CD4-positive, alpha-beta T cell treated with Interferon alpha-2 for 1 hour (primary cell): ENCODE measurements at regions not wholly inside any gene's neighbourhood (a gene's known extent, or its start where the extent isn't known, plus 50 kb on each side); places are given as distances from the start of the nearest gene placed in this dataset.
"Not testable (repeated sequence)": the region's sequence is repeated elsewhere in the genome, so short reads cannot be mapped to it uniquely, and the experiment has no call there.

Experiments
- DNase-seq, 2 donors: peaks; one replicate each; pipeline ENCODE4 v3.0.0-alpha.2; 2020 to 2022

DNA sequence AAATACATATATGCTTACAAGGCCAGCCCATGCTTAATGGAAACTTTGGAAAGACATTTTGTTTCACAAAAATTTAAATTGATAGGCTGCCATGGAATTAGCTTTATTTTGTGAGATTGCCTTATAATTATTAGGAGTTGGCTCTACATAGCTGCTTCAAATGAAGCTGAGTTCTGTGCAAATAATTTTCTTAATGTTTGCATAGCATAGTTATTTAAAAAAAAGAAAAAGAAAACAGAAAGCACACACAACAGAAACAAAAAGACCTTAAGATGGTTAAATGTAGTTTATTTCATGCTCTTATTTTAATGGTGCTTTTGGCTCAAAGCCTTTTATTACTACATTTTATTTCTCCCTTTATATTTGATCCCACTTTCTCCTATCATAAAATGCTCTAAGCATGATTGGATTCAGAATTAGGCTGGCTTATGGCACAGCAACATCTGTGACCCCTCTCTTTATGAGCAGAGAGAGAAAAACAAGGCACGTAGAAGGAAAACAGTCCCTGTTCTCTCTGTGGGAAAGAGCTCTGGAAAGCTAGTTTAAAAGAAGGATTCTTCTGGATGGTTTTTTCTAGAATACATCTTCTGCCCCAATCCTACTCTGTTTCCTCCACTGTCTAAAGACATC is 530.5 kb downstream of the NTRK2 start:
- no peak for DNase-seq

DNA sequence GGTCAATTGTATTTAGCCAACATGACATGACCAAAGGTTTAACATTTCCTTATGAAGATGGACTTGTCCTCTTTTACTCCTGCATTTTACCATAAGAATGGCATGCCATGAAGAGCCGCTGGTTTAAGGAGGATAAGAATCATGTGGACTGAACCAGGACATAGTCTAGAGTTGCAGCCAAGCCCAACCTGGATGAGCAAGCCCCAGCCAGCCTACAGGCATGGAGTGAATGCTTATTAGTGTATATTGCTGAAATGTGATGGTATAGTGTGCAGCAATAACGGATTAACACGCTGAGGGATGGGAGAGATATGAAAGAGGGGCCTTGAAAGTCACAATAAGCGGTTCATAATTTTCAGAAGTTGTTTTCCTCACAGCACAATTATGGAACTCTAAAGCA is 523.2 kb downstream of the NTRK2 start:
- no peak for DNase-seq

DNA sequence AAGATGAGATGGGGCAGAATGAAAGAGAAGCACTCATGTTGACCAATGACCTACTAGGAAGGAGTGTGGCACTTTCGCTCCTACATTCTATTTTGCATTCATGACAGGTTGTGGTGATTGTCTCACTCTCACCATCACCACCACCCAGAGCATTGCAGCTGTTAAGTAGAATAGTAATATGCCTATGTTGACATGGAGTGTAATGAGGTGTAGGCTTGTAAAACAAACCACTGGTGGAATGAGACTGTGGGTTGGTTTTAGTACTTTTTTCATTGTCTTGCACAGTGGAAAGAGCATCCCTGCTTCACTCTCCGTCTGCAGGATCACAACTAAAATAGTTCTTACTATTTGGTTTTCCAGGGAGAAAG is 516.7 kb downstream of the NTRK2 start:
- no peak for DNase-seq

DNA sequence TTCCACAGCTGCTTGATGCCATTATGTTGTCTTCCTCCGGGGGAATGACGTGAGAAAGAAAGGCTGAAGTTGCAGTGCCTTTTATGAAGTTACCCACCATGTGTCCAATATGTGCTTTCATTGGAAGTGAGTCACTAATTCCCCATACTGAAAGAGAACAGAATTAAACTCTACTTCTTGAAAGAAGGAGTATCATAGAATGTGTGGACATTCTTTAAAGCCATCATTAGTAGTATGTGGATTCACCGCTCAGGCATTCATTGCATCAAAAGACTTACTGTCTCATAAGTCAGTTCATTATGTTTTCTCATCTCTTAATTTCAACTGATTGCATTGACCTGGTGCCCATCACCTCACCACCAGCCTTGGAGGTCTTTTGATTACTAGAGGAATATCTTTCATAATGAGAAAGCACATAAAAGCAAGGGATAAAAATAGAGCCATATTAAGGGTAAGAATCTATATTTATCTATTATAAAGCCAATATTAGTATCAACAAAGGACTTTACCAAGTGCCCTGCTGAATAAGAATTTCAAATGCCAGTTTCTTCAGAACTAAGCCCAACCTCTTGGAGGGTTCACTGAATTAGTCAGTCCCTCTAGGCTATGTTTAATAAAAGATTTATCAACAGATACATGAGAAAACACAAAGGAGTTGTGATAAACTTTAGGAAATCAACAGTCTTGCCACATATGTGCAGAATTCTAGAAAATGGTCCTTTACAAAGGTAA is 516.1 kb downstream of the NTRK2 start:
- DNase-seq: no peak

DNA sequence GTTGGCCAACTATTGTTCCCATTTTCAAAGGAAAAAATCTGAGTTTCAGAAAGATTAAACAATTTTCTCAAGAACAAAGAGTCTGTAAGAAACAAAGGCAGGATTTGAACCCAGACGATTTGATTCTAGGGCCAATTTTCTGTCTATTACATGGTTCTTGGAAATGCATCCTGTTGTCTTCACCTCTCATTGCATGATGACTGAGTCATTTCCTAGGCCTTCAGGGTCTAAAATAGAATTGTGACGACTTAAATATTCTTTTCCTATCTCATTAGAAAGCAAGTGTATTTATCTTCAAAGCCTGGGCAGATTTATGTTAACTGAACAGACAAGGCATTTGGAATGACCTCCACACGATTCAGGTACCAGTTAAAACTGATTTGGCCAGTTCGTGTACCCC is 512.9 kb downstream of the NTRK2 start:
- DNase-seq: no peak

DNA sequence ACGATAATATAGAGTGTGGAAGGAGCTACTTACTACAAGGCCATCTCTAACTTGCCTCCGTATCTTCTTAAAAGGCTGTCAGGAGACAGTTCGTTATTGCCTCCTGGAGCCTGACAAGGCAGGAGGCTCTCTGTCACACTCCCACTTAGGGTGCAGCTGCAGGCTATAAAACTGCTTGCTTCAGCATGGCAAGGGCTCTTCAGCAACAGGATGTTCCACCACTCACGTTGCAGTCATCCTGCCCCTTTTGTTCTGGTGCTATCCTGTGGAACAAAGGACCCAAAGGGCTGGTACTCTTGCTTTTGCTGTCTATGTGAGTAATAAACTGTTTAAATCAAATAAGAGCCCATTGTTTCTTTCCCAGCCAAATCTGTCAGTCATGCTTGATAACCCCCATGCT is 508.9 kb downstream of the NTRK2 start:
- DNase-seq: no peak

DNA sequence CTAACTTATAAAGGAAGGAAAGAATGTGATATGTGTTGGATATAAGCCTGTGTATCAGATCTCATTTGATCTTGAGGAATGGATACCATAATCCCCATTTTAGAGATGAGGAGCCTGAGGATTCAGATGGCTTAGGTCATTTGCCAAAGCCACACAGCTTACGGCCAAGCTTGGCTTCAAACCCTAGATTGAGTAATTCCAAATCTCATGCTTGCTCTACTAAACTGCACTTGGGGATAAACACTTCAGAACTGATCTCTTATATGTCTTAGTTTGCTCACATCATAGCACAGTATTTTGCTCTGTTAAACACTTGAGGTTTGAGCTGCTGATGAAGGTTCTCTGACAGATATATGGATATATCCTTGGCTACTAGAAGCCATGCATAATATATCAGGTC is 504.4 kb downstream of the NTRK2 start:
- no peak for DNase-seq

DNA sequence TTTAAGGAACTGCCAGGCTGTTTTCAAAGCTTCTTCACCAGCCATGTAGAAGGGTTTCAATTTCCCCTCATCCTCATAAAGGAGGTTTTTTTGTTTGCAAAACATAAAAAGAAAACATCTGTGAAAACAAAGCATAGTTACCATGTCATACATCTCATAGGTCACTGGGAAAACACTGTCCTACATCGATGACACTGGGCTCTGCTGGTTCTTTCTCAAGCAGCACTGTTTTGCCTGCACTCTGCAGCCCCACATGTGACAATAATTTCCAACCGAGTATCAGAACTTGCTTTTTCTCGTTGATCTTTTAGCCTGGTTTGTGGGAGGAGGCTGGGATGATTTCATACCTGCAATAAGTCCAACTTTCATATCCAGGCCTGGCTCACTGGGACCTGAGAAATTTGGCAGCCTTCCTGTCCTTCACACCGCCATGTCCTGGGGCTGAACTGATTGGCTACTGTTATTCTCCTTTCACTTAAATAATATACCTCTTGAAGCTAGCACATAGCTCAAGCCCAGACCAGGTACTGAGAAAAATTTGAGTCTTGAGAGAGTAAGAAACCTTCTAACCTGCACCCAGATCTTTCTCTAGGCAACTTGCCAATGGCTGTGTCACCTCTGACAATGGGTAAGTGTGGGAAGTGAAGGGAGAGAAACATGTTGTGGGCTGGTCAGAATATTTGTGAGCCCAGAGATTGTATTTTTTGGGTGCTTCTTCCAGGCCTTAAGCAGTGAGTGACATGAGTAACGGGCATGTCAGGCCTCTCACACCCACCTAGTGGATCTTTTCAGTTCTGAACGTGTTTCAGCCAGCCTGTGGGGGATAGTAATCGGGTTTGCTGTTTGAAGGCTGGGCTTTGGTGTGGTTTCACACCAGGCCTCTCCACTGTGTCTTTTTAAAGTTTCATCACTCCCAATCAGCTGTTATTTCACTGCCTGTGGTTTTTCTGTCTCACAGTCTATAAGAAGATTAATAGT is 502.8 kb downstream of the NTRK2 start:
- no peak for DNase-seq

DNA sequence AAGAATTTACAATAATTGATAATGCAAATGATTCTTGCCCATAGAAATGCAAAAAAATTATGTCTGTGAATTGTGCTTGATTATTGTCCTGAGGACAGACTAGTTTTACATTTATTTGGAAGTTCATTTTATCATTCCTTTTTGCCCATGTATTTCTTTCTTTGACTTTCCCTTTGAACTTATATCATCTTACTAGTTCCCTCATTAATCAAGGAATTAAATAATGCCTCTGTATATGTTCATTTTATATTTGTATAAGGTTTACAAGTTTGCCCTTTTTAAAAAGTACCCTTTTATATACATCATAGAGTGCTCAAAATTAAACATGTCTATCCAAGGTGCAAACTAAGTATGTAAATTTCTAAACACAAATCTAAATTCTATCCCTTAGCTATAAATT is 501.6 kb downstream of the NTRK2 start:
- no peak for DNase-seq

DNA sequence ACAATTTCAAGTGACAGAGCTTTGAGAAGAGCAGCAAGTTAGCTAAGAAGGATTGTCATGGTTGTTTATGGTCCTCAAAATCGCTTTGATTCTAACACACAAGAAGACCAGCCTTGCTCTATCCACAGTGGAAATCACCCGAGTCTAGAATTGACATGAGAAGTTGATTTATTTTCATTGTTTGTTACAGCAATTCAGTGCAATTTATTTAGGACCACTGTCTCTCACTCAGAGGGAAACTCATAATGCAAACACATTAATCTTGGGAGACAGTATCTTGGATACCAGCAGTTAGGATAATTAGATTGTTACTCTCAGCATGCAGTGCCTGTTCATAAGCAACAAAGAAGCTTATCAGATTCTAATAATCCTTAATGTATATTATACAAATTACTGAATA is 498.9 kb downstream of the NTRK2 start:
- no peak for DNase-seq

DNA sequence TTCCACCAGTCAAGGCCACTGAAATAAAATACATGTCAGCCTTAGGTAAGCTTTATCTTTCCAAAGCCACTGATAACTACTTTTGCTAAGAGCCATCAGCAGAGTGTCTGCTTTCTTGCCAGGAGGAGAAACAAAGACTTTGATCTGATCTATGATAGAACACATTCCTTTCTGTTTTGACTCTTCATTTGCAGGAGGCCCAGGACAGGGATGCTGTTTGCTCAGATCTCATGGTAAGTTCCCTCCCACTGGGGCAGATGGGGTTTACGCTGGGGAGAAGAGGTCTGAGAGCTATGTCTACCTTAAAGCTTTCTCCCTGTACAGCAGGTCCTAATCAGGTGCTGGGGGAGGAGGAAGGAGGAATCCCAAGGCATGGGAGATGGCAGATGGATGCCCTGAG is 497.6 kb downstream of the NTRK2 start:
- no peak for DNase-seq

DNA sequence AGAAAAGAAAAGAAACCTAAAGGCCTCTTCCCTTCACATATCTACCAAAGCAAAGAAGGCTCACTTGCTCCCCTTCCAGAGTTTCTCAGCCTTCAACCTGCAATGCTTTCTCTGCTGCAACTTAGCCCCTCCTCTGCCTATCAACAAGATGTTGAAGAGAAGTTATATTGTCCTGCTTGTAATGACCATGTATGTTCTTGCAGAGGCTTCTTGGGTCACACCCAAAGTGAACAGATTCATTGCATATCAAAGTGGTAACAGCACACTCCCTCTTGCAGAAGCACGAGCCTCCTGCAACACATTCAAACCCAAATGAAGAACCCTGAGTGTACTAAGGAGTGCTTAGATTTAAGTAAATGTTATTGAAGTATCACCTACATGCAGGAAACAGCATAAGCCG is 494.3 kb downstream of the NTRK2 start:
- DNase-seq: no peak

DNA sequence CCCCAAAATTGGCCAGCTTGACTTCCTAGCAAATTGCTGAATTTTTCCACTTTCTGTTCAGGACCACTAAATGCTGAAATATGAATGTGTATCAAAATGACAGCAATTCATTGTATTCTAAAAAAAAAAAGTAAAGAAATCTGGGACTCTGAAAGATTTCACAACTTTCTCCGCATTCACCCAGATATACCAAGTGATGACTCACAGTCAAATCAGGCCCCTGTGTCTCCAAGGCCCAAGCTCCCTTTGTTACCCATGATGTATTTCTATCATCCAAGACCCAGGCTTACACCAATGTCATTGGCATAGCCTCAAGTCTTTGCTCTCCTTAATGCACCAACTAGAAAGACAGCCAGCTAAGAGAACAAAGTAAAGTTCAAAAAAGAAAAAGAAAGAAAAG is 493.9 kb downstream of the NTRK2 start:
- no peak for DNase-seq

DNA sequence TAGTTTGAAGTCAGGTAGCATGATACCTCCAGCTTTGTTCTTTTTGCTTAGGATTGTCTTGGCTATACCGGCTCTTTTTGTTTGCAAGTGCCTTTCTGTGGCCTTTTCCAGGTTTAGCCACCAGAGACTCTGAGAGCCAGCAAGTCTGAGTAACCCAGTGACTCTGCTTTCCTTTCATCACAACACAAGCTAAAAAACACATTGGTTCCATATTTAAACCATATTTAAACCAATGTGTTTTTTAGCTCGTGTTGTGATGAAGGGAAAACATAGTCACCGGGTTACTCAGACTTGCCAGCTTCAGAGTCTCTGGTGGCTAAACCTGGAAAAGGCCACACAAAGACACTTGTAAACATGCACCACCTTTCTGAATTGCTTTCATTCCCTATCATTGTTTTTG is 493.3 kb downstream of the NTRK2 start:
- no peak for DNase-seq

DNA sequence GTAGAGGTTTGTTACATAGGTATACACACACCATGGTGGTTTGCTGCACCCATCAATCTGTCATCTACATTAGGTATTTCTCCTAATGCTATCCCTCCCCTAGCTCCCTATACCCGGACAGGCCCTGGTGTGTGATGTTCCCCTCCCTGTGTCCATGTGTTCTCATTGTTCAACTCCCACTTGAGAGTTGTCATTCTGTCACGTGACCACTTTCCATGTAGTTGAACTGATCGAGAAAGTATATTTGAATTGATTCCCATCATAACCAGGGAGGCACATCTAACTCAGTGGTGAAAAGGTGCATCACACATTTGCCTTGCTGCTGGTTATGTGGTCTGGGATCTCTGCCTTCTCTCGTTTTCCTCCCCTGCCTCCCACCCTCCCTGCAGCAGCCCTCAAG is 491.4 kb downstream of the NTRK2 start:
- not testable (repeated sequence) for DNase-seq

DNA sequence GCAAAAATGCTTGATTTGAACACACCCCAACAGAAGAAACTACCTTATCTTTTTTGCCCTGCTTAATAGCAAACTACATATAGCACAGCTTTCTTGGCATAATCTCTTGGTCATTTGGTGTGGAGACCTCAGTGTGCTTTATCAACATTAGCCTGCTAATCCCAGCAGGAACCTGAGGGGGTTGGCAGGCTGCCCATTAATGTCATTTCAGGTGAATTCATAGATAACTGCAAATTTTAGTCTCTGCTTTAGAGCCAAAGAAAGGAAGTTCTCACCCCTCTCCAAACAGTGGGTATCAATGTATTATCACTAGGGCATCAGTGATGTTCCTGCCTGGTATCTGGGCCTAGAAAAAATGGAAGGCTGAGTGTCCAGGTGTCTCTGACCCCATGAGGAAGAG is 489.0 kb downstream of the NTRK2 start:
- DNase-seq: no peak

DNA sequence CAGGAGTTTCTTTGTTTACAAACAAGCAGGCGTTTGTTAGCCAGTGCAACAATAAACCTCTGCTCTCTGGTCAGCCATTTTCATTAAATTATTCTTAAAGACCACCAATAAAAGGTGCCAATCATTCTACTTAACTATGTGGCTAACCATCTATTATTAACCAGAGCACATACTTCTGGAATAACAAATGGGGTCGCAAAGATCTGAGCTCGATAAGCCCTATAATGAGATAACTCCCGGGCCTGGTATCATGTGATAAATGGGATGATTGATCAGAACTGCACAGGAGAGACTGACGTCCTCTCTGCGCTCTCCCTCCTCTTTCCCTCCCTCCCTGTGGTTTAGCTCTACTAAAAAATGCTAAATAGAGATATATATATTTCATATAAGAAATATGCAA is 488.2 kb downstream of the NTRK2 start:
- no peak for DNase-seq

DNA sequence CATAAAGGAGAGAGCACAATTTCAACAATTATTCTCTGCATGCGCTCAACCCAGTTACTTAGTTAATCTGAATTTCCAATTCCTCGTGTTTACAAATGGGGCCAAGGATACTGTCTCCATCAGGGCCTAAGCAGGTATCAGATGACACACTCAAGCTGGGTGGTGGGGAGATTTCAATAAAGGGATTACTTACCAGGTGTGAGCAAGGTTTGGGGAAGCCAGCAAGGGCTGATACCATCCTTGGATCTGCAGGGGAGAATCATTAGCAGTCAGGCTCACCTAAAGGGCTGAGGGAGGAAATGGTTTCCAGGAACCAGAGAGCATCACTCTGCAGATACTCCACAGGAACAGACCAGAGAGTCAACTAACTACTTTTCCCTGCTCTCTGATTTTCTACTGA is 487.1 kb downstream of the NTRK2 start:
- DNase-seq: no peak

DNA sequence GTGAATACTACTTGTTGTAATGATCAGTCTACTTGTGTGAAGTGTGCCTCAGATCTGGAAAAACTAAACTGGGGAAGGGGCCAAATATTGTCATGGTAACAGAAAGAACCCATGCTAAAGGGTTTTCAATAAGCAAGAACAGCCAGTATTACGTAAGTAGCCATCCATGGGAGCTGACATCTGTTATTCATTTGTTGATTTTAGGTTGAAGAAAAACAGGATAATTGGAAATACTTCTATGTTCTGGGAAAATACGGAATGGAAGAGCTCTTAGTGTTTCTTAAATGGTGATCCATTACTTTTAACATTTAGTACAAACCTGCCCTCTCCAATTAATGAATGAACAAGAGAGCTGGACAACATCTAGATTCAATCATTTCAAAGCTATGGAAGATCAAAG is 485.8 kb downstream of the NTRK2 start:
- DNase-seq: no peak

DNA sequence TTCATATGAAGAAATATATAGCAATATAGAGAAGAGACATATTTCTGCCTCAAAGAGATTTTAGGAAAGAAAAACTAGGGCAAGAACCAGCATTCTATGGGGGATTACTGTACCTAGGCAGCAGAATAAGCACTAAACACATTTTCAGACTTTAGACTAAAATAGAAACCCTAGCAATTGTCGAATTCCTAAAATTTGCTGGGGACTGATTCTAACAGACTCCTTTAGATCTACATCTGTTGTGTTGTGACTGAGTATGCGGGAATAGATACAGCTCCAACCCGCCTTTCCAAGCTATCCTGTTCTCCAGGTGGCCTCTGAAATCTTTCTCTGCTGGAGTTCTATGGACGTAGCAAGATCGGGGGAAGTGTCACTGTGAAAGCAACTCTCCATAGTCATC is 482.2 kb downstream of the NTRK2 start:
- DNase-seq: no peak

DNA sequence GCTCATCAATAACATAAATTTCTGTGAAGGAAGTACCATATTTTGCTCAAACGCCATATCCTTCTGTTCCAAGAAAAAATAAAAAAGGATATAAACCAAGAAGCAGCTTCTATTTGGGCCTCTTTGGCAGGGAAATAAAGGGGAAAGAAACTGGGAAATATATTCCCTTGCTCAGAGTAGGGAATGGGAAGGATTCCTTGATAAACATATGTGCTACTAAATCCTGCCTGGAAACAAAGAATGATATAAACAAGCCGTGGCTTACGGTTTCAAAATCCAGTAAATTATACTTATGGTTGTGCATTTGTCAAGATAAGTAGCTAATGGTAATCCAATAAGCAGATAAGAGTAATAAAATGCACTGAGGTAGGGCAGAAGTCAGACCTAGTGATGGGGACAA is 481.6 kb downstream of the NTRK2 start:
- DNase-seq: no peak

DNA sequence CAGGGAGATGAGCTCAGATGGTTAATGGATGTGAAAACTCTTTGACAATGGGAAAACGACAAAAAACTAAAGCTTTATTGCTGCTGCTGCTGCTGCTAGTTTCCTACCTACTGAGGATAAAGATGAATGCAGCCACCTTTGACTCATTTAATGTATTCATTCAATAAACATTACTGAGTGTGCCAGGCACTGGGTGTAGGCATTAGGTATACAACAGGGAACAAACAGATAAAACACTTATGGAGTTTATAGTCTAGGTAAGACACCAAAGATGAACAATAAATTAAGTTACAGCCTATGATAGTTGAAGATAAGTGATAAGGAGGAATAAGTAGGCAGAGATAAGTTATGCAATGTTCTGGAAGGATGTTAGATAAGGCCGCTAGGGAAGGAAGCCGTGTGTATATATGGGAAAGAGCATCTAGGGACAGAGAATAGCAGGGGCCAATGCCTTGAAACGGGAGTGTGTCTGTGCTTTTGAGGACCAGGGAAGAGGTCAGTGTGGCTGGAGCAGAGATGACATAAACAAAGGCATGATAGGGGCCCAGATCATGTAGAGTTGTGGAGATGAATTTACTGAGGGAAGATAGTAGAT is 477.6 kb downstream of the NTRK2 start:
- DNase-seq: no peak

DNA sequence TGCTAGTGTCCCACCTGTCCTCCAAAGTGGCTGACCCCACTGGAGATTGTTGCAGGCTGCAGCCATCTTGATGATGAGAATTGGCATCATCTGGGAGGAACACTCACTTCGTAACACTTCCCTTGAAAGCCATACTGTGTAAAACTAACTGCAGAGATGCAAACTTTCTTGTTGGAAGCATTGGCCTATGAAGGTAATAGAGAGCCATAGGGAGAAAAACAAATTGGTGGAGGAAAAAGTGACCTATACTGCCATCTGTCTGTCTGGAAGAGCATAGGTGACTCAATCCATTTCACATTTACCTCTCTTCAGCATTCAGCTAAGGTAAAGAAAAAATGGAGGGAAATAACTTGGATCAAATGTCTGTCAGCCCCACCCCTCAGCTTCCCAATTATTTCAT is 473.4 kb downstream of the NTRK2 start:
- DNase-seq: no peak

DNA sequence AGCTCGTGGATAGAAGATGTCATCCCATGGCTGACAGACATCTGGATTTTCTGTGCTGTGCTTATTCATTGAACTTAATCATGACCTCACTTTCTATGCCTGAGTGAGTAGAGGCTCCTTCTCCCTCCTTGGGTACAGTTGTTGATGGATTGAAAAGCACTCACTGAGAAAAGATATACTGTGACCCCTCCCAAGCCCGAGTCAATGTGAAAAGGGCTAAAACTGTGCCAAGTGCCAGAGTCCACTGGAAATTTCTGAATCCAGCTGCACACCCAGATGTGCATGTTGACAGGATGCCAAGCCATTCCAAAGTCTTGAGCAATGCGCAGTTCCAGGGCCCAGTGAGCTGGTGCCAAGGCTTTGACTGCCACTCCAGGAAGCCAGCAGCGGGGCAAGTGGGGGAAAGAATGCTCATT is 473.0 kb downstream of the NTRK2 start:
- no peak for DNase-seq
